Immature natural killer cell (primary cell): ENCODE measurements at regions not wholly inside any gene's neighbourhood (a gene's known extent, or its start where the extent isn't known, plus 50 kb on each side); places are given as distances from the start of the nearest gene placed in this dataset.

Experiments used
- DNase-seq, 3 donors: peaks; one replicate each; pipeline ENCODE4 v3.0.0; 2022; ENCODE audit warnings: mixed read lengths in 1 of 3
- H3K27ac Mint-ChIP-seq, 6 donors: one replicate each; pipeline ENCODE4 v1.8.0; 2020; ENCODE audit warnings: mixed read lengths in 6 of 6, mild to moderate bottlenecking in 5 of 6, inconsistent platforms in 4 of 6, moderate library complexity in 3 of 6
- H3K27me3 Mint-ChIP-seq, 3 donors: one replicate each; pipeline ENCODE4 v1.8.0; 2020 to 2021; ENCODE audit warnings: low read depth in 3 of 3, mild to moderate bottlenecking in 3 of 3, mixed read lengths in 3 of 3, moderate library complexity in 3 of 3, inconsistent platforms in 1 of 3
- H3K36me3 Mint-ChIP-seq, 3 donors: one replicate each; pipeline ENCODE4 v1.8.0; 2020; ENCODE audit warnings: mixed read lengths in 3 of 3, inconsistent platforms in 2 of 3, mild to moderate bottlenecking in 2 of 3
- H3K4me1 Mint-ChIP-seq, 2 donors: one replicate each; pipeline ENCODE4 v1.8.0; 2020; ENCODE audit warnings: inconsistent platforms in 2 of 2, mild to moderate bottlenecking in 2 of 2, mixed read lengths in 2 of 2, moderate library complexity in 1 of 2
- H3K4me3 Mint-ChIP-seq, 5 donors: one replicate each; pipeline ENCODE4 v1.8.0; 2020; ENCODE audit warnings: mild to moderate bottlenecking in 5 of 5, mixed read lengths in 5 of 5, inconsistent platforms in 3 of 5, moderate library complexity in 3 of 5
- H3K9me3 Mint-ChIP-seq, 6 donors: one replicate each; pipeline ENCODE4 v1.8.0; 2020; ENCODE audit warnings: mild to moderate bottlenecking in 6 of 6, mixed read lengths in 6 of 6, inconsistent platforms in 4 of 6, moderate library complexity in 3 of 6

DNA sequence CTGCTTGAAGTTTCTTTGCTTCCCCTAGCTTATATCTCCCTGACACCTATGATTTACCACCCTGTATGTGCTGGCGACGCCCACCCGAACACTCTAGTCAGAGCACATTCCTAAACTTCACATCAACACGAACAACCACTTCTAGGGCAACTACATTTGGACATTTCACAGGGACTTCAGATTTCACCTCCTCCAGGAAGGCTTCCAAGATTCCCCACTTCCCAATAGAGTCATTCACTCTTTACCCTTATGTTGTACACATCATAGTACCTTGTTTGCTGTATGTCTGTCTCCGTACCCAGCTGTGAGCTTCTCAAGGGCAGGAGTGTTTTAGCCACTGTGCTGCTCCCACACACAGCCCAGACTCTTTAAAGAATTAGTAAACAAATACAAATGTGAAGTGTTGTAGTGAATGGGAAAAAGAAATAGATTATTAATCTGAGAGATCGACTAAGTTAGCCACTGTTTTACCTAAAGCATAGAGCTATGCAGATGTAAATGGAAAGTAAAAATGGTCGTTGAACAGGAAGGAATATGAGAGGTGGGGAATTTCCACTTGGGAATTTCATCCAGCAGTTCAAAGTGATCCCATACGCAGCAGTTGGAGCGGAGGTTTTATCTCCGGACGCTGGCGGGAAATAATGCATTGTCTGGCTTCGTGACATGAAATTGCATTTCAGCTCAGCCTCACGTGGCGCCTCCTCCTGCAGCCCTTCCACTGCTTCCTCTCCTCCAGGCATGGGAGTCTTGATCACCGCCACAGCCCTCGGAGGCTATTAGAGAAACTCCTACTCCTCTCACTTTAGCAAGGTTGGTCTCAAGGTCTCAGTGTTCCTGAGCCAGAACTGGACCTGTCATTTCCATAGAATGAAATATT lies 233.4 kb upstream of the COPS8 start:
- H3K4me3 Mint-ChIP-seq = no peak overlapping the region
- H3K36me3 Mint-ChIP-seq = no peaks in the 10 kb centered on the region
- peaks cover 0 to 2% (median 0%) of the 10 kb centered on the region in 6 donors for H3K9me3 Mint-ChIP-seq
- no peaks in the 10 kb centered on the region for H3K4me1 Mint-ChIP-seq
- DNase-seq = no peak
- no peak overlapping the region for H3K27ac Mint-ChIP-seq
- H3K27me3 Mint-ChIP-seq = peaks cover 0 to 10% (median 1%) of the 10 kb centered on the region in 3 donors

DNA sequence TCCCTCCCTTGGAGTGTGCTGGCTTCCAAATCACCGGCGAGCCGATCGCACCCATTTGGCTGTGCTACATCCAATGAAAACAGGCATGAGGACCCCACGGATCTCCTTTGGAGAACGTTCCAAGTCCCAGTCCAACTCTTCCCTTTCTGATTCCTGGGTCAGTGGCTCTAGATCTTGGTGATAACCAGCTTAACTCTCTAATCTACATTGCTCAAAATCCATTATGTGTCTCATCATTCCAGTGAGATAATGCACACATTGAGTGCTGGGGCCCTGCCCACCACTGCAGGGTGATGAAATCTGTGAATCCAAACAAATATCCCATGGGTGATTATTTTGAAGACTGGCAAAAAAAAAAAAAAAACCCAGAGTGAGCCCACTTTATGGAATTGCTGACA lies 232.7 kb upstream of the COPS8 start:
- Mint-ChIP-seq H3K36me3 (no peaks in the 10 kb centered on the region), H3K27ac (no peak overlapping the region), H3K27me3 (peaks cover 0 to 8% (median 1%) of the 10 kb centered on the region in 3 donors), H3K4me3 (no peak overlapping the region), H3K9me3 (peaks cover 0 to 2% (median 0%) of the 10 kb centered on the region in 6 donors), H3K4me1 (no peaks in the 10 kb centered on the region)
- DNase-seq = no peak

- no peaks in the 10 kb centered on the region for H3K4me1 Mint-ChIP-seq
- no peaks in the 10 kb centered on the region for H3K9me3 Mint-ChIP-seq
- no peaks in the 10 kb centered on the region for H3K36me3 Mint-ChIP-seq
- H3K4me3 Mint-ChIP-seq = no peak overlapping the region
- peaks cover 0 to 8% (median 0%) of the 10 kb centered on the region in 3 donors for H3K27me3 Mint-ChIP-seq
- no peak overlapping the region for H3K27ac Mint-ChIP-seq
- no peak for DNase-seq
Measured at GRCh38 chr2:236853585-236854051, 232.1 kb upstream of the COPS8 start.

GRCh38 chr2:236855176-236855865 lies 230.4 kb upstream of the COPS8 start:
- Mint-ChIP-seq H3K36me3 (no peaks in the 10 kb centered on the region), H3K4me1 (no peaks in the 10 kb centered on the region)
- no peak for DNase-seq

DNA sequence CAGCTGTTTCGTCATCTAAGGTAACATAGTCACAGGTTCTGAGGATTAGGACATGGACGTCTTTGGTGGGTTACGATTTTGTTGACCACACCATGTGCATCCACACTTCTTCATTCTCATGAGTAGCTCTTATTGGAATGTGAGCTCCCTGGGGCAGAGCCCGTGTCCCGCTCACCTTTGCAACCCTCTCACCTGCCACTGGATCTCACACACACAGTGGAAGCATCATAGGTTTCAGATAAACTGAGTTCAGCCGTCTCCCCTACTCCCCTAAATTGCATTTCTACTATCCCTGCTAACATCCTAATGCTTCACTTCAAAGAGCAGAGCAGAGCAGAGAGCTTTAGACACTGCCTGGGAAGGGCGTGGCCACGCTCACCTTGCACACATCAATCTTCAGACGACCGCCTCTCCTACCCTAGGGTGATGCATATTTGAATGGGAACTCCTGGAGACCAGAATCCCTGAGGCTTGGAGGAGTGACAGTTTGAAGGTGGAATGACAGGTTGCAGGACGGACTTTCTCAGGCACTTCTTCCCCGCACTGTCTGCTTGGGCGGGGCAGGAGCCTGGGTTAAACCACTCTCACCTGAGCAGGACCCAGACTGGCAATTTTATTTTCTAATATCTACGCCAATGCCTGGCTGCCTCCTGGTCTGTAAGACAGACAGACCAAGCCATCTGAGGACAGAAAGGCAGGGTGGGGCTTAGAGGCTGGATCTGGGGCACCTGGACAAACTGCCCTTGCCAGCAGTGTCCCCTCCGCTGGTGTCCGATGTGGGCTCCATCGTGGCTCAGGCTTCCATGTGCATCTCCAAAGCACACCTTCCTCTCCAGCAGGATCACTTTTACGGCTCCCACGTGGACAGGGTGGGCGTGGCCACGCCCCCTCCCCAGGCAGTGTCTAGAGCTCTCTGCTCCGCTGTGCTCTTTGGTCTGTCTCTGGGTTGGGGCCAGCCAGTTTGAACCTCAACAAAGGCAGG lies 229.5 kb upstream of the COPS8 start:
- peaks cover 0 to 3% (median 0%) of the 10 kb centered on the region in 3 donors for H3K27me3 Mint-ChIP-seq
- no peaks in the 10 kb centered on the region for H3K36me3 Mint-ChIP-seq
- DNase-seq = no peak
- no peaks in the 10 kb centered on the region for H3K4me1 Mint-ChIP-seq
- no peaks in the 10 kb centered on the region for H3K9me3 Mint-ChIP-seq
- H3K4me3 Mint-ChIP-seq = no peak overlapping the region
- H3K27ac Mint-ChIP-seq = no peak overlapping the region

More at GRCh38 chr2:236855176-236855865, 230.4 kb upstream of the COPS8 start:
- Mint-ChIP-seq H3K27me3 (peaks cover 0 to 6% (median 0%) of the 10 kb centered on the region in 3 donors), H3K9me3 (no peaks in the 10 kb centered on the region), H3K4me3 (no peak overlapping the region), H3K27ac (no peak overlapping the region)

DNA sequence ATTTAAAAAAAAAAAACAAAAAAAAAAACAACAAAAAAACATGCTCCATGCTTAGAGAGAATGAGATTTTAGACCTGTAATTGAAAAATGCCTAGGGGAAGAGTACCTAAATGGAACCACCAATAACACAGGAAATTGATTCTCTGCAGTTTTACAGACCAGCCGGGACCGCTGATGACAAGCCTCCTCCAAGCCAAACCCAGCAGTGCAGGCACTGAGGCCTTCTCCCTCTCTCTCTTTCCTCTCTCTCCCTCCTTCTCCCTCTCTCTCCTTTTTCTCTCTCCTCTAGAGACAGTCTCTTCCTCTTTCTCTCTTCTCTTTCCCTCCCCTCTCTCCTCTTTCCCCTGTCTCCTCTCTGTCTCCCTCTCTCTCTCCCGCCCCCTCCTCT lies 228.8 kb upstream of the COPS8 start:
- H3K27ac Mint-ChIP-seq = no peak overlapping the region
- H3K4me1 Mint-ChIP-seq = no peaks in the 10 kb centered on the region
- no peak overlapping the region for H3K4me3 Mint-ChIP-seq
- H3K9me3 Mint-ChIP-seq = no peaks in the 10 kb centered on the region
- H3K36me3 Mint-ChIP-seq = no peaks in the 10 kb centered on the region
- DNase-seq = no peak
- H3K27me3 Mint-ChIP-seq = peaks cover 0 to 3% (median 0%) of the 10 kb centered on the region in 3 donors

DNA sequence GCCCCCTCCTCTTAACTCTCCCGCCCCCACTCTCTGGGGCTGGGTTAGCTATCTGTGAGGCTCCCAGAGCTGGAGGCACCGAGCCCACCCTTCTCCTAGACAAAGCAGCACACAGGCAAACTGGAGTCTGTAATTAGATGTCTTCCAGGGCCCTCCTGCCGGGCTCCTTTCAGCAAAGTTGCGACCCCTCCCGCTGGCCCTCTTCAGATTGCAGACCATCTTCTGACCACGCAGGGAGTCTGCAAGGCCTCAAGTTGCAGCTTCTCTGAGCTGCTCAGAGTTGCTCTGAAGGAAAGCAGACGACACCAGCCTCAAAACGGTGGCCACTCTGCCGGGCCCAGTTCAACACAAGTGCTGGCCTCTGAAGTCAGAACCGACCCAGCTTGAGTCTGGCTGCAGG lies 228.4 kb upstream of the COPS8 start:
- H3K4me1 Mint-ChIP-seq = no peaks in the 10 kb centered on the region
- no peak for DNase-seq
- peaks cover 0 to 3% (median 0%) of the 10 kb centered on the region in 3 donors for H3K27me3 Mint-ChIP-seq
- H3K4me3 Mint-ChIP-seq = no peak overlapping the region
- H3K27ac Mint-ChIP-seq = no peak overlapping the region
- H3K9me3 Mint-ChIP-seq = no peaks in the 10 kb centered on the region
- no peaks in the 10 kb centered on the region for H3K36me3 Mint-ChIP-seq

GRCh38 chr2:236857781-236858180 lies 227.9 kb upstream of the COPS8 start:
- no peak overlapping the region for H3K27ac Mint-ChIP-seq
- H3K4me3 Mint-ChIP-seq = no peak overlapping the region
- H3K9me3 Mint-ChIP-seq = no peaks in the 10 kb centered on the region
- no peaks in the 10 kb centered on the region for H3K36me3 Mint-ChIP-seq
- peaks cover 0 to 3% (median 2%) of the 10 kb centered on the region in 3 donors for H3K27me3 Mint-ChIP-seq
- no peak for DNase-seq
- no peaks in the 10 kb centered on the region for H3K4me1 Mint-ChIP-seq

DNA sequence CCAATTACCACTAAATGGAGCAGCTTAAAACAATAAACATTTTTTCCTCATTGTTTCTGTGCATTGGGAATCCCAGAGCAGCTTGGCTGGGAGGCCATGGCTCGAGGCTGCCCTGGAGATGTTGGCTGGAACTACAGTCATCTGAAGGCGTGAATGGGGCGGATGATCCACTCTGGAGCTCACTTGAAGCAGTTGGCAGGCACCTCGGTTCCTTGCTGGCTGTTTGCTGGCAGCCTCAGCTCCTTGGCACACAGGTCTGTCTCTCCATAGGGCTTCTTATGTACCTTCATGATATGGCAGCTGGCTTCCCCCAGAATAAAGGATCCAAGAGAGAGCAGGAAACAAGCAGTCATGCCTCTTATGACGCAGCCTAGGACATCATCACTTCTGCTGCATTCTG lies 227.0 kb upstream of the COPS8 start:
- no peaks in the 10 kb centered on the region for H3K36me3 Mint-ChIP-seq
- no peaks in the 10 kb centered on the region for H3K9me3 Mint-ChIP-seq
- peaks cover 0 to 3% (median 2%) of the 10 kb centered on the region in 3 donors for H3K27me3 Mint-ChIP-seq
- no peak for DNase-seq
- H3K4me1 Mint-ChIP-seq = no peaks in the 10 kb centered on the region
- no peak overlapping the region for H3K4me3 Mint-ChIP-seq
- no peak overlapping the region for H3K27ac Mint-ChIP-seq

DNA sequence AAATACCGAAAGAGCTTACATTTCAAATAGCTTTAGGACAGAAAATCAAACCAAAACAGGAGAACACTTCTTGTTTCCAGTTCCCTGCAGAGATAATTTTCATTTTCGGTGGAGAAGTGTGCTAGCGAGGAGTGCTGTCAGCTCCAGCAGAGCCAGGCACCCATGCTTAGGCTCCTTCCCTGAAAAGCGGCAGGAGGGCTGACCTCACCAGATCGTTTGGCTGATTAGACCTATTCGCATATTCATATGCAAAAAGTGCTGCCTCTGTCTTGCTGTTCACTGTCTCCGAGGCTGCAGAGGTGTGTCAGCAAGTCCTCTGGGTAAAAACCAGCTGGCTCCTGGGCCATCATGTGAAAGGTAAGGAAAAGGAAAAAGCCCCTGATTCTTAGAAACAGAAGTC lies 225.8 kb upstream of the COPS8 start:
- H3K27ac Mint-ChIP-seq = no peak overlapping the region
- DNase-seq = no peak
- H3K9me3 Mint-ChIP-seq = no peaks in the 10 kb centered on the region

GRCh38 chr2:236861196-236861875 lies 224.4 kb upstream of the COPS8 start:
- Mint-ChIP-seq H3K9me3 (peaks cover 0 to 3% (median 0%) of the 10 kb centered on the region in 6 donors), H3K27ac (no peak overlapping the region), H3K4me1 (no peaks in the 10 kb centered on the region), H3K4me3 (no peak overlapping the region), H3K36me3 (no peaks in the 10 kb centered on the region), H3K27me3 (peaks cover 0 to 4% (median under 1%) of the 10 kb centered on the region in 3 donors)
- DNase-seq = no peak

More for the DNA sequence above, 225.8 kb upstream of the COPS8 start:
- Mint-ChIP-seq H3K36me3 (no peaks in the 10 kb centered on the region), H3K4me1 (no peaks in the 10 kb centered on the region), H3K27me3 (peaks cover 0 to 4% (median 3%) of the 10 kb centered on the region in 3 donors), H3K4me3 (no peak overlapping the region)

- no peak overlapping the region for H3K4me3 Mint-ChIP-seq
- no peaks in the 10 kb centered on the region for H3K36me3 Mint-ChIP-seq
- DNase-seq = no peak
- peaks cover 0 to 4% (median 2%) of the 10 kb centered on the region in 3 donors for H3K27me3 Mint-ChIP-seq
- peaks cover 0 to 7% (median 0%) of the 10 kb centered on the region in 6 donors for H3K9me3 Mint-ChIP-seq
- H3K27ac Mint-ChIP-seq = no peak overlapping the region
- H3K4me1 Mint-ChIP-seq = no peaks in the 10 kb centered on the region
Measured at GRCh38 chr2:236861944-236862343, 223.7 kb upstream of the COPS8 start.

DNA sequence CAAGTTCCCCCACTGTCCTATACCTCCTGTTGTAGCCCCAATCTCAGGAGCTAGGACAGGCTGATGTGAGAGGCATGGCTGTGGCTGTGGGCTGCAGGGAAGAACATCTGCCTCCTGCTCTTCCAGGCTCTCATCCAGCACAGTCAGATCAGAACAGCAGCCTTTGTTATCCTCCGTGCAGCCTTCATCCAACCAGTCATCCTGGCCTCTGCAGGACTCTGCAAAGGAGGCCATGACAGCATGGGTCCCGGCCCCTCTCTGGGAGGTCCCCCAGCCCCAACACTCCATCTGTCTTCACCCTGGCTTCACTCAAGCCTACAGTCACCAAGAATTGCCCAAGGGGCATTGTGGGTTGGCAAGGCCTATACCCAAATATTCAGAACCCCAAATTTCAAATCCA lies 223.2 kb upstream of the COPS8 start:
- Mint-ChIP-seq H3K4me1 (no peaks in the 10 kb centered on the region), H3K27ac (no peak overlapping the region), H3K36me3 (no peaks in the 10 kb centered on the region), H3K4me3 (no peak overlapping the region), H3K9me3 (peaks cover 0 to 7% (median 0%) of the 10 kb centered on the region in 6 donors), H3K27me3 (peaks cover 0 to 4% (median 2%) of the 10 kb centered on the region in 3 donors)
- DNase-seq = no peak
